WTC11 (cell line): ENCODE measurements at regions not wholly inside any gene's neighbourhood (a gene's known extent, or its start where the extent isn't known, plus 50 kb on each side); places are given as distances from the start of the nearest gene placed in this dataset.

Experiments
- ATAC-seq: fragments of 200-7000 bp; cut with Tn5 transposase; 2 replicates; pipeline ENCODE4 v1.10.0; 2021; ENCODE audit warnings: mild to moderate bottlenecking, moderate library complexity
- CTCF ChIA-PET: fragments of 300-600 bp; sonication (Branson Sonifier 250); formaldehyde crosslinking; loops from one replicate; lab custom pipeline; 2021; ENCODE audit warnings: antibody characterized with exemption; lab: Charles Lee
- POLR2A ChIA-PET: fragments of 350-600 bp; sonication (Branson Sonifier 250); formaldehyde crosslinking; loops from one replicate; lab custom pipeline; 2021; ENCODE audit warnings: antibody characterized with exemption; lab: Charles Lee
- DNase-seq: peaks from one replicate; pipeline ENCODE4 v3.0.0; 2021; ENCODE audit warnings: low spot score
- H3K27ac Mint-ChIP-seq: 2 replicates; pipeline ENCODE4 v1.8.0; 2021; ENCODE audit warnings: mixed read lengths
- H3K27me3 Mint-ChIP-seq: 2 replicates; pipeline ENCODE4 v1.8.0; 2021; ENCODE audit warnings: low read depth, mild to moderate bottlenecking, moderate library complexity, mixed read lengths
- H3K36me3 Mint-ChIP-seq: 2 replicates; pipeline ENCODE4 v1.8.0; 2021; ENCODE audit warnings: mixed read lengths
- H3K4me1 Mint-ChIP-seq: 2 replicates; pipeline ENCODE4 v1.8.0; 2022; ENCODE audit warnings: mixed read lengths
- H3K4me3 Mint-ChIP-seq: 2 replicates; pipeline ENCODE4 v1.8.0; 2021; ENCODE audit warnings: mild to moderate bottlenecking, moderate library complexity, mixed read lengths
- H3K9me3 Mint-ChIP-seq: 2 replicates; pipeline ENCODE4 v1.8.0; 2021; ENCODE audit warnings: mixed read lengths
- ATF1 ChIP-seq: sonication (generic); formaldehyde crosslinking; IDR thresholded peaks from 2 replicates; pipeline ENCODE4 v1.8.1; 2023; ENCODE audit warnings: mild to moderate bottlenecking, moderate library complexity, missing genetic modification reagents
- CREB1 ChIP-seq: sonication (generic); formaldehyde crosslinking; IDR thresholded peaks from 2 replicates; pipeline ENCODE4 v1.8.0; 2023; ENCODE audit warnings: mild to moderate bottlenecking, missing genetic modification reagents
- CREM ChIP-seq: sonication (generic); formaldehyde crosslinking; IDR thresholded peaks from 2 replicates; pipeline ENCODE4 v1.8.1; 2022; ENCODE audit warnings: mild to moderate bottlenecking, missing genetic modification reagents, moderate library complexity
- CTCF ChIP-seq: fragments of 200-600 bp; IDR thresholded peaks from 2 replicates; pipeline ENCODE4 v1.8.0; 2022; ENCODE audit warnings: antibody characterized with exemption
- ELF4 ChIP-seq: sonication (generic); formaldehyde crosslinking; IDR thresholded peaks from 2 replicates; pipeline ENCODE4 v1.8.1; 2022; ENCODE audit warnings: low read depth, mild to moderate bottlenecking, moderate library complexity, missing genetic modification reagents
- IRF2 ChIP-seq: sonication (generic); formaldehyde crosslinking; IDR thresholded peaks from 2 replicates; pipeline ENCODE4 v1.8.0; 2022; ENCODE audit warnings: low read depth, missing genetic modification reagents, borderline replicate concordance
- NFE2L1 ChIP-seq: sonication (generic); formaldehyde crosslinking; IDR thresholded peaks from 2 replicates; pipeline ENCODE4 v1.8.1; 2023; ENCODE audit warnings: missing genetic modification reagents
- NR1H2 ChIP-seq: sonication (generic); formaldehyde crosslinking; IDR thresholded peaks from 2 replicates; pipeline ENCODE4 v1.9.0; 2021; ENCODE audit warnings: mild to moderate bottlenecking, moderate library complexity, missing genetic modification reagents
- RORB ChIP-seq: fragments of 250-450 bp; sonication (Bioruptor Pico); IDR thresholded peaks from 2 replicates; pipeline ENCODE4 v1.9.0; 2021; ENCODE audit warnings: mild to moderate bottlenecking
- USF1 ChIP-seq: sonication (generic); formaldehyde crosslinking; IDR thresholded peaks from 2 replicates; pipeline ENCODE4 v1.8.0; 2022; ENCODE audit warnings: mild to moderate bottlenecking, missing genetic modification reagents
- ZBTB21 ChIP-seq: sonication (generic); formaldehyde crosslinking; IDR thresholded peaks from 2 replicates; pipeline ENCODE4 v1.8.1; 2023; ENCODE audit warnings: mild to moderate bottlenecking, missing genetic modification reagents, borderline replicate concordance
- ZNF219 ChIP-seq: sonication (generic); formaldehyde crosslinking; IDR thresholded peaks from 2 replicates; pipeline ENCODE4 v1.8.0; 2023; ENCODE audit warnings: missing genetic modification reagents, mild to moderate bottlenecking, borderline replicate concordance
- ZNF281 ChIP-seq: sonication (generic); formaldehyde crosslinking; IDR thresholded peaks from 2 replicates; pipeline ENCODE4 v1.8.0; 2023; ENCODE audit warnings: mild to moderate bottlenecking, missing genetic modification reagents
- ZSCAN18 ChIP-seq: fragments of 250-450 bp; sonication (Bioruptor Pico); IDR thresholded peaks from 2 replicates; pipeline ENCODE4 v2.1.2; 2022; ENCODE audit warnings: mild to moderate bottlenecking, moderate library complexity
- TF ChIP-seq, protein P1 (sequence below): fragments of 250-450 bp; sonication (Bioruptor Pico); conservative IDR thresholded peaks from 2 replicates; pipeline ENCODE4 v1.9.0; 2021; ENCODE audit warnings: mild to moderate bottlenecking
- TF ChIP-seq, protein P2 (sequence below): sonication (generic); formaldehyde crosslinking; IDR thresholded peaks from 2 replicates; pipeline ENCODE4 v1.8.0; 2023; ENCODE audit warnings: missing genetic modification reagents, mild to moderate bottlenecking, borderline replicate concordance
- TF ChIP-seq, protein P3 (sequence below): sonication (generic); formaldehyde crosslinking; IDR thresholded peaks from 2 replicates; pipeline ENCODE4 v1.8.1; 2023; ENCODE audit warnings: mild to moderate bottlenecking, missing genetic modification reagents

- Mint-ChIP-seq H3K4me3 (no peak overlapping the region), H3K27me3 (no peaks in the 10 kb centered on the region; the same call in 1 of the 2 replicates), H3K9me3 (peaks cover 11% of the 10 kb centered on the region; the same call in 1 of the 2 replicates), H3K4me1 (no peaks in the 10 kb centered on the region), H3K27ac (no peak overlapping the region), H3K36me3 (no peaks in the 10 kb centered on the region)
- ChIA-PET POLR2A (no interaction called here), CTCF (no interaction called here)
- TF ChIP-seq, protein P1, sequence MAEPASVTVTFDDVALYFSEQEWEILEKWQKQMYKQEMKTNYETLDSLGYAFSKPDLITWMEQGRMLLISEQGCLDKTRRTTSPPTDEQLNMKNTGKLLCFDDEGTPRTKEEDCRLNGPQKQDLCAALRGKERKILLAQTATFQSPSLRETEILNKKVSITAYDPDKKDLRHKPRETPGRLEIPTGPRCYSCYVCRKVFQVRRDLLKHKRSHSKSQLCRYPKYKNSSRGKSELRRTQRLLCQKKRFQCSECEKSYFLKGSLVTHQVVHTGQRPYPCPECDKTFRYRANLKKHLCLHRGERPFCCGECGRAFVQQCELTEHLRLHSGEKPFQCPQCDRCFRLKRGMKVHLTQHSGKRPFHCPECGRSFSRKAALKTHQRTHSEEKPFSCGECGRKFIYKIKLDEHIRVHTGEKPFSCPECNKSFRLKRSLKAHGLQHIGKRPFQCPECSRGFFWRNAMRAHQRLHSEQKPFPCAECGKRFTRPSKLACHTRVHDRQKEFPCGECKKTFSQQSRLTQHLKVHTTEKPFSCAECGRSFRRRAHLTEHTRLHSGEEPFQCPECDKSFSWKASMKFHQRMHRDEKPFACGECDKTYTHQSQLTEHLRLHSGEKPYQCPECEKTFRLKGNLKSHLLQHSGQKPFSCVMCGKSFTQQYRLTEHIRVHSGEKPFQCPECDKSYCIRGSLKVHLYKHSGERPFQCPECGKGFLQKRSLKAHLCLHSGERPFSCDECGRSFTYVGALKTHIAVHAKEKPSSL (CRISPR knock-in tag): no peak
- TF ChIP-seq, protein P2, sequence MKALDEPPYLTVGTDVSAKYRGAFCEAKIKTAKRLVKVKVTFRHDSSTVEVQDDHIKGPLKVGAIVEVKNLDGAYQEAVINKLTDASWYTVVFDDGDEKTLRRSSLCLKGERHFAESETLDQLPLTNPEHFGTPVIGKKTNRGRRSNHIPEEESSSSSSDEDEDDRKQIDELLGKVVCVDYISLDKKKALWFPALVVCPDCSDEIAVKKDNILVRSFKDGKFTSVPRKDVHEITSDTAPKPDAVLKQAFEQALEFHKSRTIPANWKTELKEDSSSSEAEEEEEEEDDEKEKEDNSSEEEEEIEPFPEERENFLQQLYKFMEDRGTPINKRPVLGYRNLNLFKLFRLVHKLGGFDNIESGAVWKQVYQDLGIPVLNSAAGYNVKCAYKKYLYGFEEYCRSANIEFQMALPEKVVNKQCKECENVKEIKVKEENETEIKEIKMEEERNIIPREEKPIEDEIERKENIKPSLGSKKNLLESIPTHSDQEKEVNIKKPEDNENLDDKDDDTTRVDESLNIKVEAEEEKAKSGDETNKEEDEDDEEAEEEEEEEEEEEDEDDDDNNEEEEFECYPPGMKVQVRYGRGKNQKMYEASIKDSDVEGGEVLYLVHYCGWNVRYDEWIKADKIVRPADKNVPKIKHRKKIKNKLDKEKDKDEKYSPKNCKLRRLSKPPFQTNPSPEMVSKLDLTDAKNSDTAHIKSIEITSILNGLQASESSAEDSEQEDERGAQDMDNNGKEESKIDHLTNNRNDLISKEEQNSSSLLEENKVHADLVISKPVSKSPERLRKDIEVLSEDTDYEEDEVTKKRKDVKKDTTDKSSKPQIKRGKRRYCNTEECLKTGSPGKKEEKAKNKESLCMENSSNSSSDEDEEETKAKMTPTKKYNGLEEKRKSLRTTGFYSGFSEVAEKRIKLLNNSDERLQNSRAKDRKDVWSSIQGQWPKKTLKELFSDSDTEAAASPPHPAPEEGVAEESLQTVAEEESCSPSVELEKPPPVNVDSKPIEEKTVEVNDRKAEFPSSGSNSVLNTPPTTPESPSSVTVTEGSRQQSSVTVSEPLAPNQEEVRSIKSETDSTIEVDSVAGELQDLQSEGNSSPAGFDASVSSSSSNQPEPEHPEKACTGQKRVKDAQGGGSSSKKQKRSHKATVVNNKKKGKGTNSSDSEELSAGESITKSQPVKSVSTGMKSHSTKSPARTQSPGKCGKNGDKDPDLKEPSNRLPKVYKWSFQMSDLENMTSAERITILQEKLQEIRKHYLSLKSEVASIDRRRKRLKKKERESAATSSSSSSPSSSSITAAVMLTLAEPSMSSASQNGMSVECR (CRISPR knock-in tag): no peak
- TF ChIP-seq USF1 (CRISPR knock-in tag) (no peak), NFE2L1 (CRISPR knock-in tag) (no peak), IRF2 (CRISPR knock-in tag) (no peak), ELF4 (CRISPR knock-in tag) (no peak), CTCF (no peak), ZBTB21 (CRISPR knock-in tag) (no peak), CREM (CRISPR knock-in tag) (no peak), RORB (CRISPR knock-in tag) (no peak)
- DNase-seq (no peak), ATAC-seq (no peak)
These were observed 197.0 kb downstream of the STK31 start for GRCh38 chr7:23907012-23907411.

DNA sequence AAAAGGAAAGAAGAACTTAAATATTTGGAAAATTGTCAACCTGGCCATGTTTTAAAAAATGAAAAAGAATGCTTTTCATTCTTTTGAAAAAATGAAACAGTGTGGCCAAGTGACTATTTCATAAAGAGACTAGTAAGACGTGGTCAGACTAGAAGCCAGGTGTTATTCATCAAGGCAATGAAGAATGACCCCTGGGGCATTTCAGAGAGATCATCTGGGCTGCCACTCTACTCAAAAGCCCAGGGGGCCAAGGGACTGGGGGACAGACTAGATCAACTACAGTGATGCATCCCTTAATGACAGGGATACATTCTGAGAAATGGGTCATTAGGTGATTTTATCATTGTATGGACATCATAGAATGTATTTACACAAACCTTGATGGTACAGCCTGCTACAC, 199.4 kb downstream of the STK31 start:
- POLR2A ChIA-PET: no interaction called here
- CTCF ChIA-PET: no interaction called here
- ATAC-seq (no peak), DNase-seq (no peak)
- H3K9me3 Mint-ChIP-seq: peaks cover 16% of the 10 kb centered on the region
- no peak overlapping the region for H3K4me3 Mint-ChIP-seq
- no peaks in the 10 kb centered on the region for H3K4me1 Mint-ChIP-seq
- no peak overlapping the region for H3K27ac Mint-ChIP-seq
- no peaks in the 10 kb centered on the region; the same call in none of the 2 replicates for H3K27me3 Mint-ChIP-seq
- peaks cover 2% of the 10 kb centered on the region; the same call in 1 of the 2 replicates for H3K36me3 Mint-ChIP-seq
- TF ChIP-seq ATF1 (CRISPR knock-in tag) (no peak), ZNF219 (CRISPR knock-in tag) (no peak), ZNF281 (CRISPR knock-in tag) (no peak), ZBTB21 (CRISPR knock-in tag) (no peak), NR1H2 (CRISPR knock-in tag) (no peak), ZSCAN18 (CRISPR knock-in tag) (no peak), CREB1 (CRISPR knock-in tag) (no peak)
- TF ChIP-seq, protein P3, sequence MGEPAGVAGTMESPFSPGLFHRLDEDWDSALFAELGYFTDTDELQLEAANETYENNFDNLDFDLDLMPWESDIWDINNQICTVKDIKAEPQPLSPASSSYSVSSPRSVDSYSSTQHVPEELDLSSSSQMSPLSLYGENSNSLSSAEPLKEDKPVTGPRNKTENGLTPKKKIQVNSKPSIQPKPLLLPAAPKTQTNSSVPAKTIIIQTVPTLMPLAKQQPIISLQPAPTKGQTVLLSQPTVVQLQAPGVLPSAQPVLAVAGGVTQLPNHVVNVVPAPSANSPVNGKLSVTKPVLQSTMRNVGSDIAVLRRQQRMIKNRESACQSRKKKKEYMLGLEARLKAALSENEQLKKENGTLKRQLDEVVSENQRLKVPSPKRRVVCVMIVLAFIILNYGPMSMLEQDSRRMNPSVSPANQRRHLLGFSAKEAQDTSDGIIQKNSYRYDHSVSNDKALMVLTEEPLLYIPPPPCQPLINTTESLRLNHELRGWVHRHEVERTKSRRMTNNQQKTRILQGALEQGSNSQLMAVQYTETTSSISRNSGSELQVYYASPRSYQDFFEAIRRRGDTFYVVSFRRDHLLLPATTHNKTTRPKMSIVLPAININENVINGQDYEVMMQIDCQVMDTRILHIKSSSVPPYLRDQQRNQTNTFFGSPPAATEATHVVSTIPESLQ (CRISPR knock-in tag): no peak
